ENCODE measurements at regions not wholly inside any gene's neighbourhood (a gene's known extent, or its start where the extent isn't known, plus 50 kb on each side); places are given as distances from the start of the nearest gene placed in this dataset.

DNA sequence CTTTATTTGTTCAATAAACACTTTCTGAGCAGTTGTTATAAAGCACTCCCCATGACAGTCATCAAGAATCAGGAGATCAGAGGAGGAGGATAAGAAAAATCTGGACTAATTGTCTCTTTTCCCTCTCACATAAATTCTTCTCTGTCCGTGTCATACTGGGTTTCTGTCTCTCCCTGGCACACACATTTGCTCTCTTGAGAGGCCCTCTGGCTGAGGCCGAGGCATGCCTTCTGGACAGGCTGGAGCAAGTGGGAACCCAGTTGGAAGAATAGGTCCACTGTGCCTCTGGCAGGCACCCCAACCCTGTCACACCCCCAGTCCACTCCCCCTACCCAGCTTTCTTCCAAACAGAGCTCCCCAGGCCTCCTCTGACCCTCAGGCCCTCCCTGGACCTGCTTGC lies 315.8 kb downstream of the UACA start:
- TF ChIP-seq, protein P1, sequence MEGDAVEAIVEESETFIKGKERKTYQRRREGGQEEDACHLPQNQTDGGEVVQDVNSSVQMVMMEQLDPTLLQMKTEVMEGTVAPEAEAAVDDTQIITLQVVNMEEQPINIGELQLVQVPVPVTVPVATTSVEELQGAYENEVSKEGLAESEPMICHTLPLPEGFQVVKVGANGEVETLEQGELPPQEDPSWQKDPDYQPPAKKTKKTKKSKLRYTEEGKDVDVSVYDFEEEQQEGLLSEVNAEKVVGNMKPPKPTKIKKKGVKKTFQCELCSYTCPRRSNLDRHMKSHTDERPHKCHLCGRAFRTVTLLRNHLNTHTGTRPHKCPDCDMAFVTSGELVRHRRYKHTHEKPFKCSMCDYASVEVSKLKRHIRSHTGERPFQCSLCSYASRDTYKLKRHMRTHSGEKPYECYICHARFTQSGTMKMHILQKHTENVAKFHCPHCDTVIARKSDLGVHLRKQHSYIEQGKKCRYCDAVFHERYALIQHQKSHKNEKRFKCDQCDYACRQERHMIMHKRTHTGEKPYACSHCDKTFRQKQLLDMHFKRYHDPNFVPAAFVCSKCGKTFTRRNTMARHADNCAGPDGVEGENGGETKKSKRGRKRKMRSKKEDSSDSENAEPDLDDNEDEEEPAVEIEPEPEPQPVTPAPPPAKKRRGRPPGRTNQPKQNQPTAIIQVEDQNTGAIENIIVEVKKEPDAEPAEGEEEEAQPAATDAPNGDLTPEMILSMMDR (IDR thresholded peaks at IDR 0.05; ENCODE audit: insufficient read depth, low read length) = no peak
- no peak for TF ChIP-seq POLR2AphosphoS5 (IDR thresholded peaks at IDR 0.05; ENCODE audit: low read depth)
